NCI-H345 treated with DMSO at 0.1 percent for 48 hours (cell line): ENCODE measurements at regions not wholly inside any gene's neighbourhood (a gene's known extent, or its start where the extent isn't known, plus 50 kb on each side); places are given as distances from the start of the nearest gene placed in this dataset.
"Not testable (repeated sequence)": the region's sequence is repeated elsewhere in the genome, so short reads cannot be mapped to it uniquely, and the experiment has no call there.

Experiments
- DNase-seq: peaks from one replicate; lab custom pipeline; 2025; ENCODE audit not compliant: unreplicated experiment; lab: John Stamatoyannopoulos, UW

GRCh38 chr16:79843631-79844043, 243.1 kb upstream of the MAF start:
- DNase-seq, result no peak

GRCh38 chr16:79843145-79843544, 242.6 kb upstream of the MAF start:
- no peak for DNase-seq

DNA sequence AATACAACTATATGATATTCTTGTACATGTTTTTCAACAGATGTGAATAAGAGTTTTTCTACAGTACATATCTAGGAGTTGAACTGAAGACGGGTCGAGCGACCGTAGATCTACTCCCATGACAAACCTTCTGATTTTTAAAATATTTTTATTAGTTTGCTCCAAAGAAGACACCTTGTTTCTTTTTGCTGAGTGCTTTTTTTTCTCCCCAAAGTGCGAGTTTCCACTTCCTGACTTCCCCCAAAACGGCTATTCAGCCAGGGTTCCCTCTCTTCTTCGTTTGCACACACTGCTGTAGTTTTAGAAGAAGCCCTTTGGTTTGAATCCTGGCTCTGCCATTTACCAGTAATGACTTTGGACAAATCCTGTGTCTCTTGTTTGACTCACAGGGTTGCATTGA, 241.7 kb upstream of the MAF start:
- DNase-seq, result no peak

GRCh38 chr16:79839466-79840341, 239.2 kb upstream of the MAF start:
- DNase-seq, result no peak

GRCh38 chr16:79838496-79839259, 238.1 kb upstream of the MAF start:
- no peak for DNase-seq

GRCh38 chr16:79836144-79836543, 235.6 kb upstream of the MAF start:
- no peak for DNase-seq

DNA sequence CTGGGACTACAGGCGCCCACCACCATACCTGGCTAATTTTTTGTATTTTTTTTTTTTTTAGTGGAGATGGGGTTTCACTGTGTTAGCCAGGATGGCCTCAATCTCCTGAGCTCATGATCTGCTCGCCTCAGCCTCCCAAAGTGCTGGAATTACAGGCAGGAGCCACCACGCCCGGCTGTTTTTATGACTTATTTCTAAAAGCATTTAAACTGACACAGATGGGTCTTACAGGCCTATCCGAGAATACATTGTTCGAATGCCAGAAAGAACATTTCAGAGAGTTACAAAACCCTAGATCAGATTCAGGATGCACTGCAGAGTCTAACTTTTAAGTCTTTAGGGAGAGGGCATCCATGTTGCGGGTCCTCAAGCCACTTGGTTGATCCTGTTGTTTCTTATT, 234.7 kb upstream of the MAF start:
- DNase-seq, result no peak

GRCh38 chr16:79834720-79835119, 234.2 kb upstream of the MAF start:
- no peak for DNase-seq

GRCh38 chr16:79834003-79834402, 233.5 kb upstream of the MAF start:
- DNase-seq, result not testable (repeated sequence)

GRCh38 chr16:79833559-79833958, 233.0 kb upstream of the MAF start:
- no peak for DNase-seq

DNA sequence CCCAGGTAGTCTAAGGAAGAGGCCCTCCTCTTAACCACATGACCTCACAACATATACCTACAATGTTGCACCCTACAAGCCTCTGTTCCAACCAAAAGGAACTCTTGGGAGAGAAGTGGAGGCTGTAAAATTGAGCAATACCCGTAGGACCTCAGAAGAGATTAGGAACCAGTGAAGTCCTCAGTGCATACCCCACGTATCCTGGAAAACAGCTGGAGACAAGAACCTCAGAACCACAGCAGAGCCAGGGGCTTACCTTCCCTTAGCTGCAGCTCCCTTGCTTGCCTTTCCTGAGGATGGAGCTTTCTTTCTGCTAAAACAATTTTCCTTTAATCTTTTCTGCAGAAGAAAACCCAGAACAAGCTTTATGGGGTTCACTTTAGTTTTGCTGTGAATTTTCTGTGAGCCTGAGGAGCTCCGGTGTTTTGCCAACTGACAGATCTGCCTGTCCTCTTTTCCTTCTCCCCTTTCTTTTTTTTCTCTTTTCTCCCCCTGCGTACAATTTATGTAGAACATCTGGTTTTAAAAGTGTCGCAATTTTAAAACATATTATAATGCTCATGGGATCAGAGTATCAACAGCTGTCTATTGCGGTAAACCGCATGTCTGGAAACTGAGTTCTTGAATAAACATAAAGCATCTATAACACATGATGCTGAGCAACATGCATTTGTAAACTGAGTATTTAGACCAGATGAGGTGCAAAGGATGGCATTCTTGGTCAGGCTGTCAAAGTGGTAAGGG, 226.4 kb upstream of the MAF start:
- DNase-seq, result no peak

DNA sequence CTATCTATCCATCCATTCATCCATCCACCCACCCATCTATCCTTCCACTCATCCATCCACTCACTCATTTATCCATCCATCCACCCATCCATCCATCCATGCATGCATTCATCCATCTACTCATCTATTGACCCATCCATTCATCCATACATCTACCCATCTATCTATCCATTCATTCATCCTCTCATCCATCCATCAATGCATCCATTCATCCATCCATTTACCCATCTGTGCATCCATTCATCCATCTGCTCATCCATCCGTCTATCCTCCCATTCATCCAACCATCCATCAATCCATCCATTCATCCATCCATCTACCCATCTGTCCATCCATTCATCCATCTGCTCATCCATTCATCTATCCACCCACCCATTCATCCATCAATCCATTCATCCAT, 224.5 kb upstream of the MAF start:
- no peak for DNase-seq

DNA sequence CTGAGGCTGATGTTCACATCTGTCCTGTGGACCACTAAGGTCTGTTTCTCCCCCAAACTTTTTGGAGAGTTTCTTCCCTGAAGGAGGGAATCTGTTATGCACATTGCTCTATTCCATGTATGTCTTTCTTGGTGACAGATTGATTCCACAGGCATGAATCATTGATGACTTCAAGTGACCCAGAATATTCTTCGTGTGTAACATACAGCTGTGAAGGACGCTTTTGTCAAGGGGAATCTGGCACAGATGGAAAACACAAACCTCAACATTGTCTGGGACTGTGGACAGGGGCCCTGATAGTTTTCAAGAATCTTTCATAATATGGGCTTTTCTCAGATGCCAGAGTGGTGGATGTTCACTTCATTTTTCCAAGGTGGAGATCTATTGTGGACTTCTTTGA, 223.1 kb upstream of the MAF start:
- no peak for DNase-seq

GRCh38 chr16:79821911-79822310, 221.4 kb upstream of the MAF start:
- no peak for DNase-seq

GRCh38 chr16:79816081-79816497, 215.6 kb upstream of the MAF start:
- no peak for DNase-seq

- no peak for DNase-seq
Measured at GRCh38 chr16:79815049-79815448, 214.5 kb upstream of the MAF start.

DNA sequence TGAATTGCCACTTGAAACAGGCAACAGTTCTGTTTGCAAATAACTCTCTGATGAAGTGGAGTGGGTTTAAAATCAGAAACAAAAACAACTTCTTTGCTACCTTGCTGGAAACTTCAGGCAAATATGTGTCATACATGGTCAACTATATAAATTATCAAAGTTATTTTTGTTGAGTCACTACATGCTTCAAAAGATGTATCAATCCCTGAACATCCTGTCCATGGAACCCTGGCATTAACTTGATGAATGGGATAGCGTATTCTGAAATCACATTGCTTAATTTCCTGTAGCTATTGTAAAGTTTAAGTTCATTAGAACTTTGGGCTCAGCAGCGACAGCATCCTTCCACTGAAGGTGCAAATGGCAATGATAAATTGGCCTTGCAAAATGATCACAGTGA, 213.6 kb upstream of the MAF start:
- no peak for DNase-seq

DNA sequence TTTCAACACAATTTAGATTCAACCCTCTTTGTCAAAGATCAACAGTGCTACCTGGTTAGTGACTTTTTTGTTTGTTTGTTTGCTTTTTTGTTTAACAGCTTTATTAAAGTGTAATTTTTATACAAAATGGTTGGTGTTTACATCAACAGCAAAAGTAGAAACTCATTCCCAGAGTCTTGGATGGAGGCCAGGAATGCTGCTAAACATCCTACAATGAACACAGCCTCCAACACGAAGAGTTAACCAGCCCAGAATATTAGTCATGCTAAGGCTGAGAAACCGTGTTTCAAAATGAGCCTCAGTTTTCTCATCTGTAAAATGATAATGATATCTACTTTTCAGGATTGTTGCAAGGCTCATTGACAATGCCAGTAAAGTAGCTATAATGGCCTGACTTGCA, 211.0 kb upstream of the MAF start:
- no peak for DNase-seq

- DNase-seq, result no peak
Measured at GRCh38 chr16:79810449-79811189, 210.1 kb upstream of the MAF start.

GRCh38 chr16:79809376-79809775, 208.8 kb upstream of the MAF start:
- no peak for DNase-seq

DNA sequence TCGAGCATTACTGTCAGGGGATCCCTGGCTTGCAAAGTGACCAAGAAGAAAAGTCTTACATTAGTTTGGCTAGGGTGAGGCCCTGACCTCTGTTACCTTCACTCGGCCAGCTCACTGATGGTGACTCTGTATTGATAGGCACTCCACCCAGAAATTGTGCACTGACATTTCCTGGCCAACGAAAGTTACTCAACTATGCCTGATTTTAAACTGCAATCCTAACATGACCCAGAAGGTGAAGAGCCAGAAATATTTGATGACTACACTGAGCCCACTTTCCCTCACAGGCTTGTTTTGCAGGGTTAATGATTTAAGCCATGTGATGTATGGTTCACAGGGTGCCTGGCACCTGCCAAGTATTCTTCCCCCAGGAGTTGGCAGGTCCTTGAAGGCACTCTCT, 208.2 kb upstream of the MAF start:
- DNase-seq, result no peak
